NCI-H1694 (cell line): ENCODE measurements at regions not wholly inside any gene's neighbourhood (a gene's known extent, or its start where the extent isn't known, plus 50 kb on each side); places are given as distances from the start of the nearest gene placed in this dataset.
"Not testable (repeated sequence)": the region's sequence is repeated elsewhere in the genome, so short reads cannot be mapped to it uniquely, and the experiment has no call there.

ENCODE experiments used
- DNase-seq: peaks from one replicate; lab custom pipeline; 2025; lab: John Stamatoyannopoulos, UW

DNA sequence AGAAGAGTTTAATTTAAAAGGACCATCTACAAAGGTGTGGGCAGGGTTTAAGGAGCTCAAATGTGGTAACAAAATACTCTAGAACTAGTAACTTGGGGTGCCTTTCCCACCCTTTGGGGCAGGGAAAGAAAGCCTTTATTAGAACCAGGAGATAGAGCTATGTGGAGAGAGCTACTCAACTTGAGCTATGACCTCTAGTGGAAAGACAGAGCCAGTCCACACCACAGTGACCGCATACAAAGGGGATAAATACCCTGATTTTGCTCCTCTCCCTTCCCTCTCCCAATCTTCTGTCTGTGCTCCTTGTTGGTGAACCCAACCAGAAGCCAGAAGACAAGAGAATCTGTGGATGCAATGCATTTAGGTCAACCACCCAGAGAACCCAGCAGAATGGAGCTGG lies 54.4 kb upstream of the JAK1 start:
- DNase-seq: no peak

- DNase-seq: no peak
These were observed 55.4 kb upstream of the JAK1 start for GRCh38 chr1:65021795-65022194.

- no peak for DNase-seq
These were observed 55.9 kb upstream of the JAK1 start for GRCh38 chr1:65022216-65022615.

DNA sequence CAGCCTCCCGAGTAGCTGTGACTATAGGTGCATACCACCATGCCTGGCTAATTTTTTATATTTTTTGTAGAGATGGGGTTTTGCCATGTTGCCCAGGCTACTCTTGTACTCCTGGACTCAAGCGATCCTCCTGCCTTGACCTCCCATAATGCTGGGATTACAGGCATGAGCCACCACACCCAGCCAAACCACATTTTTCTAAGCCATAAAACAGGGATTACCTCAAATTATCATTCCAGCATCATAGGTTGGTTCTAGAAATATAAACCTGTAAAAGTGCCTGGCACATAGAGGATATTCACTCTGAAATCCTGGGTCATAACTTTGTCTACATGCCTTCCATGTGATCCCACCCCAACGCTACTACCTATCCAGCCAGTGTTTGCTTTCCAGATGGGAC lies 59.4 kb upstream of the JAK1 start:
- DNase-seq: no peak

GRCh38 chr1:65026235-65026634 lies 59.9 kb upstream of the JAK1 start:
- DNase-seq: no peak

DNA sequence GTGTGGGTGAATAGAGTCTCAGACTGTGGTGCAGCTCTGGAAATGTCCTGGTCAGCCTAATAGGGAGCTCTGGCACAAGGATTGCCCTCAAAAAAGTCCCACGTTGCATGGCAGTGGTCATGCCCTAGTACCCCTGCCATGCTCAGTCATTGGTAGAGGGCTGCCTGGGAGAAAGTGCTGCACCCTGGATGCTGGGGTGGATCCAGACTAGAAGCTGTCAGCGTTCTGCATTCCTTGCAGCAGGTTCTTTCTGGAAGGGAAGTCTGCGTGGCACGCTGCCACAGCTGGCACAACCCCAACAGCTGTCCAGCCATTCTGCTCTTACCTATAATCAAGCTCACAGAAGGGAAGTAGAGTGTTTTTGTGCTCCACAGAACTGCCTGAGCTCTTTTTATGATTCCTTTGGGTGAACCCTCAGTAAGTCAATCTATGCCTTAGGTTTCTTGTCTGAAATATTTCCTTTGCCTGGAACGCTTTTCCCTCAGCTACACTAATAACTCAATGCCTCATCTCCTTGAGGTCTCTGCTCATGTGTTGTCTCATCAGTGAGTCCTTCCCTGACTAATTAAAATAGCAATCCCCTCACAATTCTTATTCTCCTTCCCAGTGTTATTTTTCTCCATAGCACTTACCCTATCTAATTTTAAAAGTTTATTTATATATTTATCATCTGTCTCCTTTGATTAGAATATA lies 61.5 kb upstream of the JAK1 start:
- DNase-seq: peak; percentile 81

GRCh38 chr1:65029434-65029833 lies 63.1 kb upstream of the JAK1 start:
- not testable (repeated sequence) for DNase-seq

- not testable (repeated sequence) for DNase-seq
These were observed 68.5 kb upstream of the JAK1 start for GRCh38 chr1:65034879-65035278.

- no peak for DNase-seq
These were observed 70.3 kb upstream of the JAK1 start for GRCh38 chr1:65036570-65037051.

GRCh38 chr1:65039066-65039465 lies 72.7 kb upstream of the JAK1 start:
- no peak for DNase-seq

DNA sequence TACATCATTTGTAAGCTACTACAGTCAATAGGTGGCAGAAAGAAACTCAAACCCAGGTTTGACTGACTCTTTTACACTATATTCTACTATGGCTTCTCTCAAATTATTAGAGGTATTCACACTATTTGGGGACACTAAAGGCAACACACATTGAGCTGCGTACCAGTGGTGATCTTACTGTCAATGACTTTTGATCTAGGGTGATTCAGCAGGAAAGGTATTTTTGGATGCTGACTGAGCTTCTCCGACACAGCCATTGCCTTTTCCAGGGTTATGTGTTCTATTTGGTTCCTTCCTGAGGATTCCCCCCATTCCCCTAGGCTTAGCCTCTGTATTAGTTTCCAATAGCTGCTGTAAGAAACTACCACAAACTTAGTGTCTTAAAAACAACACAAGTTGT lies 73.2 kb upstream of the JAK1 start:
- no peak for DNase-seq

DNA sequence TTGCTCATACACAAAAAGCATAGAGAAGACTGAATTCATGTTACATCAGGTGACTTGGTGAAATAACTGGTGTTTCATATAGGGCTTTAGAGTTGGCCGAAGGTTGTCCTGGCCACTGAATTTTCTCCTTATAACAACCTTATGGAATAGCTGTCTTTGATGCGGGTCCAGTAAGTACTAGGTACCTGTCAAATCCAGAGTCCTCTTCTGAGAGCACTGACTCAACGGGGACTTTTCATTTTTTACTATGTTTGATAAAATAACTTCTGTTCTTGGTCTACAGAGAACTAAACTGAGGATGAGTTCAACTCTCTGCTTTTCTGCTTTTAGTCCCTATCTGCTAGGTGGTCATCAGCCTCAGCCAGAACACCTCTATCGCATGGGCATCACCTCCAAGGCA lies 76.1 kb upstream of the JAK1 start:
- DNase-seq: no peak

DNA sequence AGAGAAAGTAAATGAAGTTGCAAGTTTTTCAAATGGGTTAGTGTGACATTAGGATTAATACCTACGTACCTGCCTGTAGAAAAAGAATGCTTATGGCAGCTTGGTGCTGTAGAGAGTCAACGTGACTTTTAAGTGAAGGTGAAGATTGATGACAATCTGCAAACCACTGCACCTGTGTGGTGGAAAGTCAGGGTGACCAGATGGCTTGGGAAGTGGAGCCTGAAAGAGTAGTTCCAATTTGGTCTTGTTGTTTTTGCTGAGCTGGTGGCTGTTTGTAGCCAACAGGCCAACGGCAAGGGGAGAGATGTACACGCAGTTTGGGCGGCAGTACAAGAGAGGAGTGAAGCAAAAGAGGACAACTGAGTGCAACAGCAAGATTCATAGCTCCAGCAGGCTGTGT lies 78.1 kb upstream of the JAK1 start:
- DNase-seq: no peak

DNA sequence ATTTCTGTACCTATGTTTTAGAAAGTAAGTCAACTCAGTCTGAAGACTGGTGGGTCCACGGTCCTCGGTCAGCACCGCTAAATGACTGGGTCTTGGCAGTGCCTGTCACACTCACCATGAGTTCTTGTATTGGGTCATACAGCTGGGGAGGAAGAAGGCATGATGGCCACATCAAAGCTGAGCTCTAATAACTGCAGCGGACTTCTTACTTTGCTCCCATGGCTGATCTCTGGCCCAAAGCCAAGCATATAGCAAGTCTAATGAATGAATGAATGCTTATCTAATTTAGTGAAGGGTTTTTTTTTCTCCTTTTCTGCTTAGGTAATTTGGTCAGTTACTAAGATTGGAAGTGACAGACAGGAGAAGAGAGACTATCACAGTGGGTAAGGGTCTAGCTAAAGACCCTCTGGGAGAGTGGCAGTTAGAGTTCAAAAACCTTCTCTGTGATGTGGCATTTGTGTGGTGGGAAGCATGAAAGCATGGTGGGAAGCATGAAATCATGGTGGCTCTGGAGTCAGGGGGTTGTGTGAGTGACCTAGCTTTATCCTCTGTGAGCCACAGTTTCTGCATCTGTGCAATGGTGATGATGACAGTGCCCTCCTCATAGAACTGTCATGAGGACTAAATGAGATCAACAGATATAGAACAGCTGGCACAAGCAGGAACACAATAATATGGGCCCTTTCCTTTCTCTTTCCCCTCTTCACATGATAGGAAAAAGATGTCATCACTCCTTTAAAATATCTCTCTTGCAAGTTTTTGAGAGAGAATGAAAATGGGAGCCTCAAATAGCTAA lies 78.9 kb upstream of the JAK1 start:
- DNase-seq: no peak

DNA sequence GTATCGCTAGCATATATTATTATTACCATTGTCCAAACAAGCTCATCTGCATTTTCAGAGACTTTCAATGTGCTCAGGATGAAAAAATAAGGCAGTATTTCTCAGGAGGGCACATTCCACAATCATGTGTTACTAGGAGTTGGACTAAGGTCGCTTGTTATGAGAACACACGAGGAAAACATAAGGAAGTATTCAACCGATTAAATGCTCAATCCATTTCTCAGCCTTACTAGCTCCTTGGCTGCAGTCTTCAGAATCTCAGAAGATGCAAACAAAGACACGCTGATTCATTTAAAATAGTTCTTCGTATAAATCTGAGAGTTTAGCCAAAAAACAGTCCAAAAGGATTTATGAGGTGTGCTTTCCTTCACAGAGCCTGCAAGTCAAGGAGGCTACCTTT lies 82.0 kb upstream of the JAK1 start:
- DNase-seq: no peak

GRCh38 chr1:65049941-65050713 lies 83.8 kb upstream of the JAK1 start:
- DNase-seq: no peak

DNA sequence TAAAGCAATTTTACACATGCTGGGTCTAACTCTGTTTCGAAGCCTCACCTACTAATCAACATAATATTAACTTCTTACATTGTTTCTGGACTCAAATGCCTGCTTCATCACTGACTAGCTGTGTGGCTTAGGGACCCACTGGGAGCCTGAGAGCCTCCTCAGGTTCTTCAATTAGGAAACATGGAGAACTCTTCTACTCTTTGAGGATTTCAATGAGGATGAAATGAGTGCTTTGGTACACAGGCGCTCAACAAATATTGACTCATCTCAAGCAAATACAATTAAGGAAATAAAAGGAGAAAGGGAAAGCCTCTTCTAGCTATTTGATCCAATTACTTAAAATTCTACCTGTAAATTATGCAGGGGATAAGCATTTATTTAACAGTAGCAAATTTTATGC lies 84.4 kb upstream of the JAK1 start:
- no peak for DNase-seq

GRCh38 chr1:65054481-65054880 lies 88.1 kb upstream of the JAK1 start:
- no peak for DNase-seq

GRCh38 chr1:65055747-65056146 lies 89.4 kb upstream of the JAK1 start:
- no peak for DNase-seq

DNA sequence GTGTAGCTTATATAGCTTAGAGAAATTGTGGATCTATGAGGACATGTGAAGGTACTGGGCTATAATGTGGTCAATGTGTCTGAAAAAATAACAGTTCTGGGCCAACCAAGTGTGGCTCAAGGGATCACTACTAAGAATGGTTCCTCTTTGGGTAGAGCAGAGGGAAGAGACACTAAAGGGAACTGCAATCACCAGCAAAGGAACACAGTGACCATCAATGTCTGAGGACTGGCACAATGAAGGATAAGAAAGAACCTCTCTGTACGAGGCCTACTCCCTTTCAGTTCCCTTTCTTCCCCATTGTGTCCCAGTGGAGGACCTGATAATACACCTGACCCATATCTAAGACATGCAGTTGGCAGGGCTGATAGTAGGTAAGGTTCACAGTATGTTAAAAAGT lies 89.9 kb upstream of the JAK1 start:
- no peak for DNase-seq

- no peak for DNase-seq
These were observed 90.5 kb upstream of the JAK1 start for GRCh38 chr1:65056866-65057265.

DNA sequence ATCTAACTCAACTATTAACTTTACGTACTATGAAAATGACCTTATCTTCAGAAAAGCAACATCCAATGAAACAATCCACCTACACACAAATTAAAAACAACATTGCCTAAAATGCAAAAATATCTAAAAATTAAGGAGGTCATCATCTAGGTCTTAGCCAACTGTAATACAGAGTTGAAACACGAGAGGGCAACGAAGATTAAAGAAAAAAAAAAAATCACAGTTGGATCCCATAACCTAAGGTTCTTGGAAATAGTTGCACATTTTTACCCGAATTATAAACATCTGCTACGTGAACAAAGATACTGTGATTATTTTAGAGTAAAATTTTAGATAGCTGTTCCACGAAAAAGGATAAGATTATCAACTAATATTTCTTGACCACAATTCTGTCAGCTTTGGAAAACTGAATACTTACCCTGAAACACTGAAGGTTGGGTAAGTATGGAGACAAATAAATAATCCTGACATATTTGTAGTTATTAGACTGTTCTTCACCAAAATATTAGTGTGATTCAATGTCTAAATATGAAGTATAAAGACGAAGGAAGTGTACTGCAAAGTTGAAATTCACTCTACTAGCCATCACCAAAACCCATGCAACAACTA lies 88.0 kb upstream of the AK4 start:
- peak; percentile 54 for DNase-seq
